ENCODE measurements at regions not wholly inside any gene's neighbourhood (a gene's known extent, or its start where the extent isn't known, plus 50 kb on each side); places are given as distances from the start of the nearest gene placed in this dataset.

DNA sequence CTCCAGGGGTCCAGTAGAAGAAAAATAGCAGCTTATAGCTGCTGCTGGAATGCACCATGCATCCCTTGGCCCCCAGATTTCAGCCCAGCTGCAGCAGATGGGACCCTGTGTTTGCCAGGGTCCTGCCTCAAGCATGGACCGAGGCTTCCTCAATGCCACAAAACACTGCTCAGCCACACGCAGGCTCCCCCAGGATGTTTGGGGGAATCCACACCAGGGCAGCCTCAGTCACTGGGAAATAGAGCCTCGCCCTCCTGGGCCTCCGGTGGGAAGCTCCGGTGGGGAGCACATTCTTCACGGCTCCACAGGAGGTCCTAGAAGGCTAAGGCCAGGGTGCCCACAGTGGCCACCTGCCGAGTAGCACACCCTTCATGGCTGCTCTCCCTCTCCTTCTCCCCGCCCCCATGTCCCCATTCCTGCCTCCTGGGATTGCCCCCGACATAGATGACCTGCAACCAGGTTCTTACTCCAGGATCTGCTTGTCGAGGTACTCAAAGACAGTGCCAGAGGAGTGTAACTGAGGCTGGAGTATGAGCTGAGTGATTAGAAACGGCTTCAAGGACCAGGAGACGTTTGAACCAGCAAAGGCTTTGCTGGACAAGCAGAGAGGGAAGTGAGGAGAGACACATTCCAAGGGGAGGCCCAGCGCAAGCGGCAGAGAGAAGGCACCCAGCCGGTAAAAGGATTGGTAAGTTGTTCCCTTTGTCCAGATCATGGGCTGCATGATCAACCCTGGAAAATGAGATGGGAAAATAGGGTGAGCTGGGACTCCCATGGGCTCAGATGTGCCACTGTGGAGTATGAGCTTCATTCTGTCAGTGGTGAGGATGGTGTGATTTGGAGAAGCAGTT is 110.7 kb upstream of the UQCRFS1 start:
- no peaks in the 10 kb centered on the region for H3K36me3 ChIP-seq (ENCODE audit: control insufficient read depth in 2 of 3, insufficient read depth in 3 of 3, low read length in 3 of 3)
- TF ChIP-seq, protein P1, sequence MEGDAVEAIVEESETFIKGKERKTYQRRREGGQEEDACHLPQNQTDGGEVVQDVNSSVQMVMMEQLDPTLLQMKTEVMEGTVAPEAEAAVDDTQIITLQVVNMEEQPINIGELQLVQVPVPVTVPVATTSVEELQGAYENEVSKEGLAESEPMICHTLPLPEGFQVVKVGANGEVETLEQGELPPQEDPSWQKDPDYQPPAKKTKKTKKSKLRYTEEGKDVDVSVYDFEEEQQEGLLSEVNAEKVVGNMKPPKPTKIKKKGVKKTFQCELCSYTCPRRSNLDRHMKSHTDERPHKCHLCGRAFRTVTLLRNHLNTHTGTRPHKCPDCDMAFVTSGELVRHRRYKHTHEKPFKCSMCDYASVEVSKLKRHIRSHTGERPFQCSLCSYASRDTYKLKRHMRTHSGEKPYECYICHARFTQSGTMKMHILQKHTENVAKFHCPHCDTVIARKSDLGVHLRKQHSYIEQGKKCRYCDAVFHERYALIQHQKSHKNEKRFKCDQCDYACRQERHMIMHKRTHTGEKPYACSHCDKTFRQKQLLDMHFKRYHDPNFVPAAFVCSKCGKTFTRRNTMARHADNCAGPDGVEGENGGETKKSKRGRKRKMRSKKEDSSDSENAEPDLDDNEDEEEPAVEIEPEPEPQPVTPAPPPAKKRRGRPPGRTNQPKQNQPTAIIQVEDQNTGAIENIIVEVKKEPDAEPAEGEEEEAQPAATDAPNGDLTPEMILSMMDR (IDR thresholded peaks at IDR 0.05; ENCODE audit: borderline replicate concordance, extremely low read depth, insufficient read depth) = no peak
- intact Hi-C loops (cut with DNase I) = no loop called here
- DNase-seq (no peak), FAIRE-seq (no peak)
- H3K4me3 ChIP-seq (ENCODE audit: low read length in 3 of 3) = no peak overlapping the region
- no peak overlapping the region for H3K27ac ChIP-seq (ENCODE audit: low read depth in 2 of 2, low read length in 2 of 2)
- no peaks in the 10 kb centered on the region for H3K4me1 ChIP-seq (ENCODE audit: control insufficient read depth in 2 of 3, insufficient read depth in 2 of 3, low read depth in 1 of 3, low read length in 3 of 3)
- no peaks in the 10 kb centered on the region for H3K27me3 ChIP-seq (ENCODE audit: control insufficient read depth, insufficient read depth, low read length)
- no peak overlapping the region for H3K9ac ChIP-seq (ENCODE audit: low read length in 3 of 3)
- no peaks in the 10 kb centered on the region for H3K9me3 ChIP-seq (ENCODE audit: control insufficient read depth in 2 of 3, insufficient read depth in 1 of 3, low read length in 3 of 3)

DNA sequence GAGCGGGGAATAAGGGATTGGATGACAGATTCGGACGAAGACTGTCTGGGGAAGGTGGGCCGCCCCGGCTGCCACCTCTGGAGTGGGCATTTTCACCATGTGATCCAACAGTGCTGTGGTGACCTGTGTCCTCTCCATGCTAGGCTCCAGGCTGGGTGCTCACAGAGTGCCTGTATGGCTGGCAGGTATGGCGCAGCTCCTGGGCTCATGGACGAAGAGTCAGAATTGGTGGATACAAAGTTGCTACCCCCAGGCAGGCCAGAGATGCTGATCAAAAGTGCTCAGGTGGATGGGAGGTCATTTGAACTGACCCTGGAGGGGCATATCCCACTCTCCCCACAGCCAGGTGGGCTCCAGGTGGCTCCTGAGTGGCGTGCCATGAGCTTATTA is 111.3 kb upstream of the UQCRFS1 start:
- Histone ChIP-seq H3K4me3 (ENCODE audit: low read length in 3 of 3) (no peak overlapping the region), H3K4me1 (ENCODE audit: control insufficient read depth in 2 of 3, insufficient read depth in 2 of 3, low read depth in 1 of 3, low read length in 3 of 3) (no peaks in the 10 kb centered on the region), H3K27ac (ENCODE audit: low read depth in 2 of 2, low read length in 2 of 2) (no peak overlapping the region), H3K9me3 (ENCODE audit: control insufficient read depth in 2 of 3, insufficient read depth in 1 of 3, low read length in 3 of 3) (no peaks in the 10 kb centered on the region), H3K36me3 (ENCODE audit: control insufficient read depth in 2 of 3, insufficient read depth in 3 of 3, low read length in 3 of 3) (no peaks in the 10 kb centered on the region), H3K27me3 (ENCODE audit: control insufficient read depth, insufficient read depth, low read length) (no peaks in the 10 kb centered on the region), H3K9ac (ENCODE audit: low read length in 3 of 3) (no peak overlapping the region)
- no peak for FAIRE-seq
- DNase-seq = no peak
- TF ChIP-seq, protein P1 (IDR thresholded peaks at IDR 0.05; ENCODE audit: borderline replicate concordance, extremely low read depth, insufficient read depth) = no peak
- intact Hi-C loops (cut with DNase I) = no loop called here

DNA sequence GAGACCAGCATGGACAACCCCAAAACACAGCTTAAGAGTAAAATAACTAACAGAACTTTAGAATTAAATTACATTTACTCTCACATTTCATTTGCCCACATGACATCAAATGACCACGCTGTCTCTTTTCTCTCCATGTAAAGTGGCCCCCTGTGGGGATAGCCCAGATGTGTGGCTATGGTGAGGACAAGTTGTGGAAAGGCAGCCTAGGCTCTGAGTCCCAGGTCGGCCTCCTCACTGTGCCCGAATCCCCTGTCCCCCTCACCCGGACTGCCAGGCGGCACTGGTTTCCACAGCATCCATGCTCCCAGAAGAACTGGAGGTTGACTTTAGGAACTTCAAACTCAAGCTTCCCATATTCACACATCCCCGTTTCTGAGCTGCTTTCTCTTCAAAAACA is 111.8 kb upstream of the UQCRFS1 start:
- Histone ChIP-seq H3K4me1 (ENCODE audit: control insufficient read depth in 2 of 3, insufficient read depth in 2 of 3, low read depth in 1 of 3, low read length in 3 of 3) (no peaks in the 10 kb centered on the region), H3K9me3 (ENCODE audit: control insufficient read depth in 2 of 3, insufficient read depth in 1 of 3, low read length in 3 of 3) (no peaks in the 10 kb centered on the region), H3K27me3 (ENCODE audit: control insufficient read depth, insufficient read depth, low read length) (no peaks in the 10 kb centered on the region), H3K36me3 (ENCODE audit: control insufficient read depth in 2 of 3, insufficient read depth in 3 of 3, low read length in 3 of 3) (no peaks in the 10 kb centered on the region), H3K9ac (ENCODE audit: low read length in 3 of 3) (no peak overlapping the region), H3K4me3 (ENCODE audit: low read length in 3 of 3) (no peak overlapping the region), H3K27ac (ENCODE audit: low read depth in 2 of 2, low read length in 2 of 2) (no peak overlapping the region)
- FAIRE-seq (no peak), DNase-seq (no peak)
- intact Hi-C loops (cut with DNase I) = no loop called here
- TF ChIP-seq, protein P1 (IDR thresholded peaks at IDR 0.05; ENCODE audit: borderline replicate concordance, extremely low read depth, insufficient read depth) = no peak
